ENCODE measurements at regions not wholly inside any gene's neighbourhood (a gene's known extent, or its start where the extent isn't known, plus 50 kb on each side); places are given as distances from the start of the nearest gene placed in this dataset.

DNA sequence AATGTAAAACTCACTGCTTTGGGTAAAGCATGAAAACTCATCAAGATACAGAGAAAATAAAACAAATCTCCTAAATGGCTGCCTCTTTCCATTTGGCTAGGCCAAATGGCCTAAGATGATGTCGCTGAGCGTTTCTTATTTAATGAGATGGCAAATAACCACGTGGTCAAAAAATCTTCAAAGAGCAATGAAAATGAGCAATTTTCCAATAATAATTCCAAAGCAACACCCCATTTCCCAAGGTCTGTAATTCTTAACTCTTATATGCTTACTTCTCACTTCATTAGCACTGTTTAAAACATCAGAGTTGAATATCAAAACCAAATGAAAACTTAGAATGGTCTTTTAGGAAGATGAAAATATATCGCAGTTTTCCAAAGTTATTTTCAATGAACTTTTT, 222.3 kb upstream of the MID1 start:
- no peak for TF ChIP-seq POLR2A (IDR thresholded peaks at IDR 0.05; ENCODE audit: low read depth, low read length)
- TF ChIP-seq, protein P1, sequence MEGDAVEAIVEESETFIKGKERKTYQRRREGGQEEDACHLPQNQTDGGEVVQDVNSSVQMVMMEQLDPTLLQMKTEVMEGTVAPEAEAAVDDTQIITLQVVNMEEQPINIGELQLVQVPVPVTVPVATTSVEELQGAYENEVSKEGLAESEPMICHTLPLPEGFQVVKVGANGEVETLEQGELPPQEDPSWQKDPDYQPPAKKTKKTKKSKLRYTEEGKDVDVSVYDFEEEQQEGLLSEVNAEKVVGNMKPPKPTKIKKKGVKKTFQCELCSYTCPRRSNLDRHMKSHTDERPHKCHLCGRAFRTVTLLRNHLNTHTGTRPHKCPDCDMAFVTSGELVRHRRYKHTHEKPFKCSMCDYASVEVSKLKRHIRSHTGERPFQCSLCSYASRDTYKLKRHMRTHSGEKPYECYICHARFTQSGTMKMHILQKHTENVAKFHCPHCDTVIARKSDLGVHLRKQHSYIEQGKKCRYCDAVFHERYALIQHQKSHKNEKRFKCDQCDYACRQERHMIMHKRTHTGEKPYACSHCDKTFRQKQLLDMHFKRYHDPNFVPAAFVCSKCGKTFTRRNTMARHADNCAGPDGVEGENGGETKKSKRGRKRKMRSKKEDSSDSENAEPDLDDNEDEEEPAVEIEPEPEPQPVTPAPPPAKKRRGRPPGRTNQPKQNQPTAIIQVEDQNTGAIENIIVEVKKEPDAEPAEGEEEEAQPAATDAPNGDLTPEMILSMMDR (IDR thresholded peaks at IDR 0.05; ENCODE audit: extremely low read depth in 1 of 2, insufficient read depth in 1 of 2, low read depth in 1 of 2, low read length in 2 of 2) = no peak
- no peak for TF ChIP-seq MYC (IDR thresholded peaks at IDR 0.05; ENCODE audit: low read depth, low read length)
- TF ChIP-seq GATA2 (IDR thresholded peaks at IDR 0.05; ENCODE audit: insufficient read depth, insufficient read length, low read depth, low read length) = no peak
- TF ChIP-seq EZH2 (IDR thresholded peaks at IDR 0.05; ENCODE audit: borderline replicate concordance, low read depth, low read length, severe bottlenecking) = no peak
- no peak for TF ChIP-seq POLR2AphosphoS5 (IDR thresholded peaks at IDR 0.05; ENCODE audit: insufficient read depth, low read depth, low read length)
- TF ChIP-seq JUN (IDR thresholded peaks at IDR 0.05; ENCODE audit: borderline replicate concordance, insufficient read depth, insufficient read length, low read depth) = no peak
- TF ChIP-seq, protein P2, sequence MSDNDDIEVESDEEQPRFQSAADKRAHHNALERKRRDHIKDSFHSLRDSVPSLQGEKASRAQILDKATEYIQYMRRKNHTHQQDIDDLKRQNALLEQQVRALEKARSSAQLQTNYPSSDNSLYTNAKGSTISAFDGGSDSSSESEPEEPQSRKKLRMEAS (IDR thresholded peaks at IDR 0.05; ENCODE audit: insufficient read depth, insufficient read length) = no peak
- TF ChIP-seq FOS (IDR thresholded peaks at IDR 0.05; ENCODE audit: borderline replicate concordance, insufficient read depth, low read length) = no peak

Measured in endothelial cell of umbilical vein (primary cell).